HCEC 1CT (cell line): ENCODE measurements at regions not wholly inside any gene's neighbourhood (a gene's known extent, or its start where the extent isn't known, plus 50 kb on each side); places are given as distances from the start of the nearest gene placed in this dataset.

Source experiments
- DNase-seq: peaks from one replicate; pipeline ENCODE4 v3.0.0-alpha.2; 2017

GRCh38 chr2:81767187-81767912 lies 1462.8 kb upstream of the LRRTM1 start:
- no peak for DNase-seq

- DNase-seq = no peak
These were observed 1443.0 kb upstream of the LRRTM1 start for GRCh38 chr2:81747481-81748070.

GRCh38 chr2:81739966-81740365 lies 1435.4 kb upstream of the LRRTM1 start:
- DNase-seq = no peak

- no peak for DNase-seq
These were observed 1430.4 kb upstream of the LRRTM1 start for GRCh38 chr2:81734981-81735380.

GRCh38 chr2:81714817-81715216 lies 1410.3 kb upstream of the LRRTM1 start:
- DNase-seq = no peak

GRCh38 chr2:81706856-81707255 lies 1402.3 kb upstream of the LRRTM1 start:
- DNase-seq = no peak

GRCh38 chr2:81703831-81704230 lies 1399.3 kb upstream of the LRRTM1 start:
- no peak for DNase-seq

GRCh38 chr2:81692566-81692965 lies 1388.0 kb upstream of the LRRTM1 start:
- DNase-seq = no peak

GRCh38 chr2:81675641-81676040 lies 1371.1 kb upstream of the LRRTM1 start:
- DNase-seq = no peak

- no peak for DNase-seq
These were observed 1368.4 kb upstream of the LRRTM1 start for GRCh38 chr2:81672923-81673322.

GRCh38 chr2:81672516-81672915 lies 1368.0 kb upstream of the LRRTM1 start:
- DNase-seq = no peak

- DNase-seq = no peak
These were observed 1366.3 kb upstream of the LRRTM1 start for GRCh38 chr2:81670885-81671284.

- DNase-seq = no peak
These were observed 1356.5 kb upstream of the LRRTM1 start for GRCh38 chr2:81661081-81661480.

- DNase-seq = no peak
These were observed 1353.7 kb upstream of the LRRTM1 start for GRCh38 chr2:81658227-81658626.

- no peak for DNase-seq
These were observed 1345.8 kb upstream of the LRRTM1 start for GRCh38 chr2:81650048-81650971.

- no peak for DNase-seq
These were observed 1344.3 kb upstream of the LRRTM1 start for GRCh38 chr2:81648806-81649205.

- no peak for DNase-seq
These were observed 1343.8 kb upstream of the LRRTM1 start for GRCh38 chr2:81648370-81648769.

GRCh38 chr2:81647715-81648230 lies 1343.2 kb upstream of the LRRTM1 start:
- DNase-seq = no peak

GRCh38 chr2:81645745-81646301 lies 1341.3 kb upstream of the LRRTM1 start:
- DNase-seq = no peak

GRCh38 chr2:81644189-81644588 lies 1339.6 kb upstream of the LRRTM1 start:
- no peak for DNase-seq

- DNase-seq = no peak
These were observed 1320.3 kb upstream of the LRRTM1 start for GRCh38 chr2:81624825-81625224.

- DNase-seq = no peak
These were observed 1295.5 kb upstream of the LRRTM1 start for GRCh38 chr2:81600088-81600487.

GRCh38 chr2:81598453-81598852 lies 1293.9 kb upstream of the LRRTM1 start:
- DNase-seq = no peak
